ENCODE measurements at regions not wholly inside any gene's neighbourhood (a gene's known extent, or its start where the extent isn't known, plus 50 kb on each side); places are given as distances from the start of the nearest gene placed in this dataset.

- no peak for ATAC-seq
- Histone ChIP-seq H3K36me3 (no peaks in the 10 kb centered on the region), H3K4me3 (no peak overlapping the region), H3K9me3 (no peaks in the 10 kb centered on the region), H3K27ac (no peak overlapping the region), H3K4me1 (no peaks in the 10 kb centered on the region), H3K27me3 (no peaks in the 10 kb centered on the region)
- TF ChIP-seq, protein P1, sequence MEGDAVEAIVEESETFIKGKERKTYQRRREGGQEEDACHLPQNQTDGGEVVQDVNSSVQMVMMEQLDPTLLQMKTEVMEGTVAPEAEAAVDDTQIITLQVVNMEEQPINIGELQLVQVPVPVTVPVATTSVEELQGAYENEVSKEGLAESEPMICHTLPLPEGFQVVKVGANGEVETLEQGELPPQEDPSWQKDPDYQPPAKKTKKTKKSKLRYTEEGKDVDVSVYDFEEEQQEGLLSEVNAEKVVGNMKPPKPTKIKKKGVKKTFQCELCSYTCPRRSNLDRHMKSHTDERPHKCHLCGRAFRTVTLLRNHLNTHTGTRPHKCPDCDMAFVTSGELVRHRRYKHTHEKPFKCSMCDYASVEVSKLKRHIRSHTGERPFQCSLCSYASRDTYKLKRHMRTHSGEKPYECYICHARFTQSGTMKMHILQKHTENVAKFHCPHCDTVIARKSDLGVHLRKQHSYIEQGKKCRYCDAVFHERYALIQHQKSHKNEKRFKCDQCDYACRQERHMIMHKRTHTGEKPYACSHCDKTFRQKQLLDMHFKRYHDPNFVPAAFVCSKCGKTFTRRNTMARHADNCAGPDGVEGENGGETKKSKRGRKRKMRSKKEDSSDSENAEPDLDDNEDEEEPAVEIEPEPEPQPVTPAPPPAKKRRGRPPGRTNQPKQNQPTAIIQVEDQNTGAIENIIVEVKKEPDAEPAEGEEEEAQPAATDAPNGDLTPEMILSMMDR (IDR thresholded peaks at IDR 0.05) = no peak
- intact Hi-C loops (cut with DNase I) = no loop called here
- WGBS, 2 donors = 89 to 95% methylated on average over 2 of the region's 2 CpGs
- no peak for DNase-seq
These were observed 267.2 kb downstream of the EPHA4 start for GRCh38 chr2:221304916-221305315.

DNA sequence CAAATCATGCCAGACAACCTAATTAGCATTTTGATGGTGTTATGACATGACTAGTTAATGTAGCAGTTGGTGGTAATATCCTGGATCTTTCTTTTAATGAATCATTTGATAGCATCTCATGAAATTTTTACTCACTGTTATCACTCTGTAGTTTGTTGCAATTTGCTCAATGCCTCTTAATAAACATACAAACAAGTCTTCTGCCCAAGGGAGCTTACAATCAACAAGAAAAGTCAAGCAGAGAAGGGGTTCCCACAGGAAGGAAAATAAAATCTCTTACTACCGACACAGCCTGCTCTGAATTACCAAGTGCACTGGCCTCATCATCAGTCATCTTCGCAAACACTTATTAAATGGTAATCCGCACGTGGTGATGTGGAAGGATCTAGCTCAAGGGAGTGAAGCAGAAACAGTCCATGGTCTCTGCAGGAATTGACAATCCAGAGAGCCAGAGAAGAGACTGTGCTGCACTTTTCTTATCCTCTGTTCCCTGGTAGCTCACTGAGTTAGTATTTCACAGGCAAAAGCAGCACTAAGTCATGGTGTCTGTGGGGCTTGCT lies 263.5 kb downstream of the EPHA4 start:
- ATAC-seq (no peak), DNase-seq (no peak)
- Histone ChIP-seq H3K9me3 (no peaks in the 10 kb centered on the region), H3K27ac (no peak overlapping the region), H3K36me3 (no peaks in the 10 kb centered on the region), H3K27me3 (no peaks in the 10 kb centered on the region), H3K4me3 (no peak overlapping the region), H3K4me1 (peaks cover 0 to 4% (median 0%) of the 10 kb centered on the region in 9 donors)
- 88 to 91% methylated on average over 4 of the region's 4 CpGs for WGBS, 2 donors
- intact Hi-C loops (cut with DNase I) = no loop called here
- TF ChIP-seq, protein P1 (IDR thresholded peaks at IDR 0.05) = no peak

GRCh38 chr2:221309892-221310583 lies 262.1 kb downstream of the EPHA4 start:
- TF ChIP-seq, protein P1 (IDR thresholded peaks at IDR 0.05) = no peak
- ATAC-seq (no peak), DNase-seq (no peak)
- Histone ChIP-seq H3K27me3 (no peaks in the 10 kb centered on the region), H3K36me3 (no peaks in the 10 kb centered on the region), H3K4me1 (peaks cover 0 to 4% (median 0%) of the 10 kb centered on the region in 9 donors), H3K9me3 (no peaks in the 10 kb centered on the region), H3K27ac (no peak overlapping the region), H3K4me3 (no peak overlapping the region)
- 86 to 88% methylated on average over 10 of the region's 10 CpGs for WGBS, 2 donors
- intact Hi-C loops (cut with DNase I) = no loop called here

- 83 to 90% methylated on average over 1 of the region's 1 CpG for WGBS, 2 donors
These were observed 261.4 kb downstream of the EPHA4 start for GRCh38 chr2:221310730-221311129.

More at GRCh38 chr2:221310730-221311129, 261.4 kb downstream of the EPHA4 start:
- H3K36me3 ChIP-seq = no peaks in the 10 kb centered on the region
- no peaks in the 10 kb centered on the region for H3K9me3 ChIP-seq
- TF ChIP-seq, protein P1 (IDR thresholded peaks at IDR 0.05) = no peak
- no peaks in the 10 kb centered on the region for H3K27me3 ChIP-seq
- peaks cover 0 to 4% (median 0%) of the 10 kb centered on the region in 9 donors for H3K4me1 ChIP-seq
- ATAC-seq (no peak), DNase-seq (no peak)
- no peak overlapping the region for H3K4me3 ChIP-seq
- intact Hi-C loops (cut with DNase I) = no loop called here
- H3K27ac ChIP-seq = no peak overlapping the region

All from heart right ventricle (tissue), 16 donors.